22Rv1 (cell line): ENCODE measurements at regions not wholly inside any gene's neighbourhood (a gene's known extent, or its start where the extent isn't known, plus 50 kb on each side); places are given as distances from the start of the nearest gene placed in this dataset.

Experiments used
- CTCF ChIP-seq: fragments of 450-650 bp; IDR thresholded peaks from 2 replicates; pipeline ENCODE4 v1.5.1; 2017; ENCODE audit warnings: mild to moderate bottlenecking
- ZFX ChIP-seq: fragments of 450-650 bp; IDR thresholded peaks from 2 replicates; pipeline ENCODE4 v1.6.1; 2017; ENCODE audit warnings: antibody characterized with exemption, borderline replicate concordance

DNA sequence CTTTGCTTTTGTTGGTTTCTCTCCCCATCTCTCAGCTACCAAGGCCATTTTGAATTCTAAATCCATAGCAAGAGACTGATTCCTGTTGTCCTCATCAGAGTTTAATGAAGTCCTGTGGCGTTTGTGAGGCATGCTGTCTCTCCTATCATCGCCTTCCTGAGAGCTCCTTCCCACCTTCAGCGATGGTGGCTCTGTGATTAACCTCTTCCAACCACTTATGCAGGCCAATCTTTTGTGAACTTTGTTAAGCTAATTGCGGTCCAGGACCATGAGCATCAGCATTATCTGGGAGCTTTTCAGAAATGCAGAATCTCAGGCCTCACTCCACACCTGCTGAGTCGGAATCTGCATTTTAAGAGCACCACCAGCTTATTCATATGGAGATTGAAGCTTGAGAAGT is 272.5 kb upstream of the CDYL start:
- TF ChIP-seq CTCF (no peak), ZFX (no peak)
